K562 (cell line): ENCODE measurements at regions not wholly inside any gene's neighbourhood (a gene's known extent, or its start where the extent isn't known, plus 50 kb on each side); places are given as distances from the start of the nearest gene placed in this dataset.

Experiments used
- ATF4 ChIP-seq: fragments of 450-650 bp; formaldehyde crosslinking; IDR thresholded peaks from 2 replicates; pipeline ENCODE4 v1.4.0; 2022; ENCODE audit warnings: mild to moderate bottlenecking, moderate library complexity
- CBX5 ChIP-seq: IDR thresholded peaks from 2 replicates; pipeline ENCODE4 v1.6.1; 2014; ENCODE audit warnings: low read depth, borderline replicate concordance
- ELK3 ChIP-seq: fragments of 450-650 bp; formaldehyde crosslinking; IDR thresholded peaks from 2 replicates; pipeline ENCODE4 v1.4.0; 2020; ENCODE audit warnings: mild to moderate bottlenecking
- FOXM1 ChIP-seq, 2 experiments: fragments of 450-650 bp in 1 of 2; sonication (generic) in 1 of 2; formaldehyde crosslinking in 1 of 2; IDR thresholded peaks; 2 replicates each; pipeline versions ENCODE4 v1.6.1 to v1.9.0; 2017 to 2022; ENCODE audit warnings: low read depth in 2 of 2, mild to moderate bottlenecking in 2 of 2, missing genetic modification reagents in 1 of 2, moderate library complexity in 1 of 2
- HDAC3 ChIP-seq: fragments of 450-650 bp; IDR thresholded peaks from 2 replicates; pipeline ENCODE4 v1.6.1; 2018; ENCODE audit warnings: borderline replicate concordance, mild to moderate bottlenecking, moderate library complexity; ENCODE audit not compliant: partially characterized antibody
- HINFP ChIP-seq: fragments of 450-650 bp; conservative IDR thresholded peaks from 2 replicates; pipeline ENCODE4 v1.6.1; 2016; ENCODE audit warnings: missing genetic modification characterization, low read depth, mild to moderate bottlenecking, control low read depth, missing compliant biosample characterization
- IRF9 ChIP-seq: fragments of 450-650 bp; IDR thresholded peaks from 2 replicates; pipeline ENCODE4 v1.6.1; 2016; ENCODE audit warnings: missing biosample characterization, missing genetic modification characterization
- MCM7 ChIP-seq, 2 experiments: fragments of 450-650 bp; IDR thresholded peaks; 2 replicates each; pipeline ENCODE4 v1.6.1; 2016 to 2018
- POLR3A ChIP-seq: IDR thresholded peaks from 2 replicates; pipeline ENCODE4 v1.6.1; 2011; ENCODE audit warnings: borderline replicate concordance, mild to moderate bottlenecking, moderate library complexity; ENCODE audit not compliant: insufficient read length, insufficient read depth; ENCODE audit errors: extremely low read depth
- PPARD ChIP-seq: fragments of 250-450 bp; sonication (Bioruptor Pico); IDR thresholded peaks from 2 replicates; pipeline ENCODE4 v1.8.0; 2022; ENCODE audit warnings: inconsistent platforms, mild to moderate bottlenecking, moderate library complexity
- SMARCB1 ChIP-seq: IDR thresholded peaks from 2 replicates; pipeline ENCODE4 v1.6.1; 2011; ENCODE audit warnings: improper control_type of control experiment, low read depth; ENCODE audit not compliant: insufficient read length
- TBP ChIP-seq: optimal IDR thresholded peaks from 2 replicates; pipeline ENCODE3; 2011; ENCODE audit warnings: low read depth, low read length, improper control_type of control experiment
- ZNF174 ChIP-seq: fragments of 250-450 bp; sonication (Bioruptor Pico); IDR thresholded peaks from 2 replicates; pipeline ENCODE4 v1.4.0; 2020; ENCODE audit warnings: mild to moderate bottlenecking

GRCh38 chr13:104320446-104320845, 1254.2 kb upstream of the SLC10A2 start (continued):
- TF ChIP-seq CBX5 = no peak
- no peak for TF ChIP-seq TBP
- TF ChIP-seq HDAC3 = no peak
- TF ChIP-seq ELK3 (CRISPR knock-in tag) = no peak
- TF ChIP-seq HINFP (tag) = no peak
- TF ChIP-seq SMARCB1 = no peak
- TF ChIP-seq FOXM1 (IDR thresholded peaks at IDR 0.05; ENCODE audit: low read depth) = no peak
- TF ChIP-seq FOXM1 (CRISPR knock-in tag; IDR thresholded peaks at IDR 0.05; ENCODE audit: low read depth) = no peak
- TF ChIP-seq ATF4 (CRISPR knock-in tag) = no peak
- TF ChIP-seq MCM7 (IDR thresholded peaks at IDR 0.05) = no peak
- TF ChIP-seq PPARD (CRISPR knock-in tag) = no peak
- TF ChIP-seq POLR3A = no peak
- TF ChIP-seq IRF9 (tag) = no peak
- no peak for TF ChIP-seq ZNF174
- TF ChIP-seq, all 486 proteins: peak for 0
